HG03066 (cell line): ENCODE measurements at regions not wholly inside any gene's neighbourhood (a gene's known extent, or its start where the extent isn't known, plus 50 kb on each side); places are given as distances from the start of the nearest gene placed in this dataset.

Experiments
- ATAC-seq: cut with Tn5 transposase; IDR thresholded peaks from one replicate; pipeline ENCODE4 v1.9.1; 2021; ENCODE audit warnings: low read depth; ENCODE audit not compliant: unreplicated experiment

DNA sequence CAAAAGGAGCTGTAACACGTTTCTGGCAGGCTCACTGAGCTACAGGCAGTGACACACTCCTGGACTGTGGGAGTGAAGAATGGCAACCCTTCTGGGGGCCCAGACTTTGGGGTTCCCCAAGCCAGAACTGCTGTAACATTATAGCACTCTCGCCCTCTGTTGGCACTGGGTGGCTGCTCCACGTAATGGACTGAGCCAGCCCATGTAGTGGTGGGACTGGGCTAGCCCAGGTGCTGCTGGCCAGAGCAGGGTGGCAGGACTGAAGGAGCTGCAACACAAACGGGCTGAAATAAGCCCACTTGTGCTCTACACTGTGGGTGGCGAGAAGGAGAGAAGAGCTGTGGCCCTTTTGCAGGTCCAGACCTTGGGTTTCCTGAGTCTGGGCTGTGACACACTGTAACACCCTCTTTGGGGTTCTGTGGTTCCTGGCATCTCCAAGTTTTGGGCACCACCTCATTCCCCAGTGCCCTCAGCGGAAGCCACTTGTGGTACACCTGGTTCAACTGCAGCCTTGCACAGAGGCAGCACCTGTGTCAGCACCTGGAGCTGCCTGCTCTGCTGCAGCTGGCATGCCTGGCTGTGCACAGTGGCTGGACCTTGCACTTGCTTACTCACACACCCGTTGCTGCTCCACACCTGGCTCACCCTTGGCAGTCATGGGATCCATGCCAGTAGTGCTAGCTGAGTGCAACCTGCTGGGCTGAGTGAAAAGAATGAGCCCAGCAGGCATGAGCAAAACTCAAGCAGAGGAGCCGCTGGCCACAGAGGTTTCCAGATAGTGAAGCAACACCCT is 95.0 kb upstream of the PRR16 start:
- ATAC-seq: no peak

DNA sequence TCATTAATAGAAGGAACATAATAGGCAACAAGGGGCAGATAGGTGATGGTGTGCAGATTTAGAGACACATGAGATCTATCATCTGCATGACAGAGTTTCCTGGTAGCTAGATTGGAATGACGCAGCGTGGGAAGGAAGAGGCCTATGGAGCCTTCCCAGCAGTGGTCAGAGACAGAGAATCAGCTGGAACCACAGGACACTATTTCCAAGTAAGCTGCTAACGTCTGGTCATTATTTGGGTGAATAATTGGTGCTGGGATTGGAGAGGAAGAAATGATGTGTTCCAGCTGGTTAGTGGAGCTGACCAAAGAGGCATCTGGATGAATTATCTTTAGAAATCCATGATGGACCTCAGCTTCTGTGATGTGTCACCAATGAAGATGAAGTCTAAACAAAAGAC is 91.2 kb upstream of the PRR16 start:
- no peak for ATAC-seq

DNA sequence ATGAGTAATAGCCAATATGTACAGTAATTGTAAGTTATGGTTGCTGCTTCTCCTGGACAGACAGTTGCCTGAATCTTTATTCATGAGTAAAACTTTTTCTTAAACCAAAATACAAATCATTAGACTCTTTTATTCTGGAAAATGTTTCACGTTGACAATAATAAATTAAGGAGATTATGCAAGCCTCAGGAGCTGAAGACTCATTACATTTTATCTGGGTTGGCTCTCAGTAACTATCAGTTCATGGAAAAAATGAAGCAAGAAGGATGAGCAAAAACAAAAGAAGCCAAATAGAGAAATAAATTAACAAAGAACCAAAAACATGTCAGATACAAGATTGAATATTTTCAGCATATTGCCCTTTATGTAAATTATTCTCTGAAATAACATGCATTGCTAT is 88.9 kb upstream of the PRR16 start:
- no peak for ATAC-seq

DNA sequence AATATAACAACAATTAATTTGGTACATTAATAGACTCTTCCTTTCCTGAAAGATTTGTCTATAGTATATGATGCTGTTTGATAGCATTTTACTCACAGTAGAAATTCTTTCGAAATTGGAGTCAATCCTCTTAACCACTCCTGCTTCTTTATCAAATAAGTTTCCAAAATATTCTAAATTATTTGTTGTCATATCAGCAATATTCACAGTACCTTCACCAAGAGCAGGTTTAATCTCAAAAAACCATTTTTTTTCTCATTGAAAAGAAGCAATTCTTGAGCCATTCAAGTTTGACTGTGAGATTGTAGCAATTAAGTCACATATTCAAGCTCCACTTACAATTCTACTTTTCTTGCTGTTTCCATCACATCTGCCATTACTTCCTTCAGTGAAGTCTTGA is 83.5 kb upstream of the PRR16 start:
- no peak for ATAC-seq

DNA sequence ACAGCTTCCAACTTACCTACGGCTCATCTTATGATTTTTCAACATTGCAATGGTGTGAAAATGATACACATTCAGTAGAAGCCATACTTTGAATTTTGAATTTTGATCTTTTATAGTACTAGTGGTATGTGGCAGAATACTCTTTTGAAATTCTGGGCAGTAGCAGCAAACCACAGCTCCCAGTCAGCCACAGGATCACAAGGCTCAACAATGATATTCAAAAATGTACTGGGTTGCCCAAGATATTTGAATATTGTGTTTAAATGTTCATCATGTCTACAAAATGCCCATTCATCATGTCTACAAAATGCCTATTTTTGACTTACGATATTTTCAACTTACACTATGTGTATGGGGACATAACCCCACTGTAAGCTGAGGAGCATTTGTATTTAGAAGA is 81.3 kb upstream of the PRR16 start:
- no peak for ATAC-seq

DNA sequence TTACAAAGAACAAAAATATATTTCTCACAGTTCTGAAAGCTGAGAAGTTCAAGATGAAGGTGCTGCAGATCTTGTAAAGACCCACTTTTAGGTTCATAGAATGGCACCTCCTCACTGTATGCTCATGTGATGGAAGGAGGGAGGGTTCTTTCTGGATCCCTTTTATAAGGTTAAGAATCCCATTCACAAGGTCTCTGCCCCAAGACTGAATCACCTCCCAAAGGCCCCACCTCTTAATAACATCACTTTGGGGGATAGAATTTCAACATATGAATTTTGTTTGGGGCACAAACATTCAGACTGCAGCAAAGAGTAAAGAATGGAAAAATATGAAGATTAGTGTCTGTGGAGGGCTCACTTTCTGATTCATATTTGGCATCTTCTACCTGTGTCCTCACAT is 77.1 kb upstream of the PRR16 start:
- ATAC-seq: no peak

DNA sequence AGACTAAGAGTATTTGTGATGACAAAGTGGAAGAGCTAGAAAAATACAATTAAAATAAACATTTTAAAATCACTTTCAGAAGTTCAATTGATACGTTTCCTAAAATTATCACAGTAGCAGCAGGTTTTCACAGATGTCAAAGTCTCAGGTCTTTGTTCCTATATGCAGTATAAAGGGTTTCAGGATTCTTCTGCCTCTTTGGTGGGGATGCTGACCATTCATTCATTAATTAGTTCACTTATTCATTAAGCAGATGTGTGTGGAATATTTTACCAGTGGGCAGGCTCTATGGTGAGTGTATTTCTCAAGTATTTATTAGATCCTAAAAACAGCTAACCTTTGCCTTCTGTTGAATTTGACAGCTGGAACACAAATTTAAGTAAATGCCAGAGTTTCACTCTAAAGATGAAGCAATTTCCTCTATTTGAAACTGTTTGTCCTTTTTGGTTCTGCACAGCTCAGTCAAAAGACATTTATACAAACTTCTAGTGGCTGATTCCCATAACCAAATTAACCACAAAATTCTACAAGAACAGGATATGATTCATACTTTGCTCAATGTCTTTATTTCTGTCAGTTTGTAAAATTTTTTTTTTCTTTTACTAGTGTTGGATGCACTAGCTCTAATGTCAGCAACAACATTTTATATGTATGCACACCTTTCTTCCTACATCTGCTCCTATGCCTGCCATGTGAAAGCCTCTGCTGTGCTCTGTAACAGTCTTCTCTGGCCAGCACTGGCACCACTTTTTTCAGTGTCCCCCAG is 75.9 kb upstream of the PRR16 start:
- ATAC-seq: no peak

DNA sequence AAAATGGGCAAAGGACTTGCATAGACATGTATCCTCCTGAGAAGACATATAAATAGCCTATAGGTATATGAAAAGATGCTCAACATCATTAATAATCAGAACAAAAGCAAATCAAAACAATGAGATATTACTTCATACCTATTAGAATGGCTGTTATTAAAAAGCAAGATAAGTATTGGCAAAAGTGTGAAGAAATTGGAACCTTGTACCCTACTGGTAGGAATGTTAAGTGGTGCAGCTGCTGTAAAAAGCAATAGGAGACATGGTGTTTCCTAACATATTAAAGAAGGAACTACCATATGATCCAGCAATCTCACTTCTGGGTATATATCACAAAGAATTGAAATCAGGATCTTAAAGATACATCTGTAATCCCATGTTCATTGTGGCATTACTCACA is 69.8 kb upstream of the PRR16 start:
- no peak for ATAC-seq

DNA sequence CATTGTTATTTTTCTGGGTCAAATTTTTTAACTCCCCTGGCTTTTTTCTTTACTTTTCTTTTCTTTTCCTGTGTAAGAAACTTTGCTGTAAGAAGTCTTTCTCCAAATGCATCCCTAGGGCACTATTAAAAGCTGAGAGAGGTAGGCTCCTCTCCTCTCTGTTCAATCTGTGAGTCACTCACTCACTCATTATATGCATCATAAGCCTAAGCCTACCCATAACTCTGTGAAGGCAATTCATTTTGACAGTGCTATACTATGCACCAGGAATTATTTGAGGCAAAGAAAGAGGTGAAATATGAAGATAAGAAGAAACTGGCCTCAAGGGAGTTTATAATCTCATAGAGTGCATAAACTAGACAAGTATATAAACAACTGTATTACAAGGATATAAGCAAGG is 67.9 kb upstream of the PRR16 start:
- no peak for ATAC-seq

DNA sequence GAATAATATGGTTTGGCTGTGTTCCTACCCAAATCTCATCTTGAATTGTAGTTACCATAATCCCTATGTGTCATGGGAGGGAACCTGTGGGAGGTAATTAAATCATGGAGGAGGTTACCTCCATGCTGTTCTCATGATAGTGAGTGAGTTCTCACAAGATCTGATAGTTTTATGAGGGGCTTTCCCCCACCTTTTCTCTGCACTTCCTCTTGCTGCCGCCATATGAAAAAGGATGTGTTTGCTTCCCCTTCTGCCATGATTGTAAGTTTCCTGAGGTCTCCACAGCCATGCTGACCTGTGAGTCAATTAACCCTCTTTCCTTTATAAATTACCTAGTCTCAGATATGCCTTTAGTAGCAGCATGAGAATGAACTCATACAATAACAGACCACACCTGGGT is 63.7 kb upstream of the PRR16 start:
- no peak for ATAC-seq

DNA sequence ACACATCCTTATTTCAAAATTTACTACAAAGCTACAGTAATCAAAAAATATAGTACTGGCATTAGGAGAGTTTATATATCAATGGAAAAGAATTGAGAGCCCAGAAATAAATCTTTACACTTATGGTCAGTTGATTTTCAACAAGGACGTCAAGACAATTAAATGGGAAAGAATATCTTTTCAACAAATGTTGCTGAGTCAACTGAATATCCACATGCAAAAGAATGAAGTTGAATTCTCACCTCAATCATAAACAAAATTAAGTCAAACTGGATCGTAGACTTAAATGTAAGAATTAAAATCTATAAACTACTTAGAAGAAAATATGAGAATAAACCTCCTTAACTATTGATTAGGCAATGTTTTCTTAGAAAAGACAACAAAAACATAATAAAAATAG is 61.5 kb upstream of the PRR16 start:
- ATAC-seq: no peak

DNA sequence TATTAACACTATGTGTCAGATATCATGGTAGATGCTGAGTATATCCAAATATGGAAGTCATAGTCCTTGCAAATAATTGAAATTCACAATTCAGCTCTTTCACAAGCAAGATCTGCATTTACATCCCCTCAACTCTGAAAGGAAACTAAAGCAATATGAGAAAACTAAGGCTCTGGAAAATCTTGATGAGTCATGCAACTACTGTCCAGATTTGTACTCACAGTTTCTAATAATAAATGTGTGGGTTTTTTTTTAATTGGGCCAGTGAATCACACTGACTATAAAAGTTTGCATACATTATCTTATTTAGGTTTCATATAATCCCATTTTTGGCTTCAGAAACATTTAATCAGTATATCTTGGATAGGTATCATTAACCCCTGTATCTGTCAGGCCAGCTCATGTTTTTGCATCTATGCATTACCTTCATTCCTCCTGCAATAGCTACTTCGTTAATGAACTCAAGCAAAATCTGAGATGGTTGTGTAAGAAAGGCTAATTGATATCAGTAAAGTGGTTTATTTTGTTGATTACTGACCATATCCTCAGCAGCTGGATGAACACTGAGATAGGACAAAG is 58.7 kb upstream of the PRR16 start:
- no peak for ATAC-seq

DNA sequence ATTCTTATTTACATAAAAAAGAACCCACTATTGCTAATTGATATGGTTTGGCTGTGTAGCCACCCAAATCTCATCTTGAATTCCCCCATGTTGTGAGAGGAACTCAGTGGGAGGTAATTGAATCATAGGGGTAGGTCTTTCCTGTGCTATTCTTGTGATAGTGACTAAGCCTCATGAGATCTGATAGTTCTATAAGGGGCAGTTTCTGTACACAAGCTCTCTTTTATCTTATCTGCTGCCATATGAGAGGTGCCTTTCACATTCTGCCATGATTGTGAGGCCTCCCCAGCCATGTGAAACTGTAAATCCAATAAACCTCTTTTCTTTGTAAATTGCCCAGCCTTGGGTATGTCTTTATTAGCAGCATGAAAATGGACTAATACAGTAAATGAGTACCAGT is 58.2 kb upstream of the PRR16 start:
- ATAC-seq: no peak

DNA sequence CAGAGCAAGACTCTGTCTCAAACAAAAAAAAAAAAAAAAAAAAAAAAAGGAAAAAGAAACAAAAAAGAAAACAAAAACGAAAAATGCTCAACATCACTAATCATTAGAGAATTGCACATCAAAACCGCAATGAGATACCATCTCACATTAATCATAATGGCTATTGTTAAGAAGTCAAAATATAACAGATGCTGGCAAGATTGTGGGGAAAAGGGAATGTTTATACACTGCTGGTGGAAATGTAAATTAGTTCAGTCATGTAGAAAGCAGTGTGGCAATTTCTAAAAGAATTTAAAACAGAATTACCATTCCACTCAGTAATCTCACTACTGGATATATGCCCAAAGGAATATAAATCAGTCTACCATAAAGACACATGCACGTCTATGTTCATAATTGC is 50.4 kb upstream of the PRR16 start:
- ATAC-seq: no peak
